HG02763 (cell line): ENCODE measurements at regions not wholly inside any gene's neighbourhood (a gene's known extent, or its start where the extent isn't known, plus 50 kb on each side); places are given as distances from the start of the nearest gene placed in this dataset.

ENCODE experiments used
- ATAC-seq: cut with Tn5 transposase; IDR thresholded peaks from one replicate; pipeline ENCODE4 v1.9.1; 2021; ENCODE audit warnings: mild to moderate bottlenecking, moderate library complexity; ENCODE audit not compliant: unreplicated experiment

GRCh38 chr5:60340326-60340725 lies 359.6 kb downstream of the DEPDC1B start:
- ATAC-seq: no peak

- ATAC-seq: no peak
Measured at GRCh38 chr5:60339691-60340201, 360.2 kb downstream of the DEPDC1B start.

- no peak for ATAC-seq
Measured at GRCh38 chr5:60338846-60339245, 361.1 kb downstream of the DEPDC1B start.

GRCh38 chr5:60336491-60336890 lies 363.5 kb downstream of the DEPDC1B start:
- ATAC-seq: no peak

- ATAC-seq: no peak
Measured at GRCh38 chr5:60335913-60336312, 364.1 kb downstream of the DEPDC1B start.

- ATAC-seq: no peak
Measured at GRCh38 chr5:60334281-60334713, 365.7 kb downstream of the DEPDC1B start.

- ATAC-seq: no peak
Measured at GRCh38 chr5:60333005-60333571, 366.9 kb downstream of the DEPDC1B start.

GRCh38 chr5:60332244-60333004 lies 367.5 kb downstream of the DEPDC1B start:
- no peak for ATAC-seq

- no peak for ATAC-seq
Measured at GRCh38 chr5:60330236-60330635, 369.7 kb downstream of the DEPDC1B start.

GRCh38 chr5:60325870-60326269 lies 374.1 kb downstream of the DEPDC1B start:
- no peak for ATAC-seq

- ATAC-seq: no peak
Measured at GRCh38 chr5:60323596-60323995, 376.4 kb downstream of the DEPDC1B start.

- ATAC-seq: no peak
Measured at GRCh38 chr5:60312098-60312497, 387.9 kb downstream of the DEPDC1B start.

GRCh38 chr5:60299944-60300343 lies 400.0 kb downstream of the DEPDC1B start:
- no peak for ATAC-seq

GRCh38 chr5:60297658-60298057 lies 402.3 kb downstream of the DEPDC1B start:
- no peak for ATAC-seq

- ATAC-seq: no peak
Measured at GRCh38 chr5:60295423-60295822, 401.9 kb upstream of the PDE4D start.

GRCh38 chr5:60293518-60293917 lies 400.0 kb upstream of the PDE4D start:
- ATAC-seq: no peak

- ATAC-seq: peak; percentile 81
Measured at GRCh38 chr5:60287174-60287771, 393.7 kb upstream of the PDE4D start.

GRCh38 chr5:60285910-60286309 lies 392.4 kb upstream of the PDE4D start:
- ATAC-seq: no peak

- ATAC-seq: no peak
Measured at GRCh38 chr5:60280943-60281342, 387.4 kb upstream of the PDE4D start.

- ATAC-seq: no peak
Measured at GRCh38 chr5:60277941-60278340, 384.4 kb upstream of the PDE4D start.

GRCh38 chr5:60274747-60275146 lies 381.2 kb upstream of the PDE4D start:
- ATAC-seq: no peak

GRCh38 chr5:60271517-60271916 lies 378.0 kb upstream of the PDE4D start:
- no peak for ATAC-seq
